GM12878 (cell line): ENCODE measurements at regions not wholly inside any gene's neighbourhood (a gene's known extent, or its start where the extent isn't known, plus 50 kb on each side); places are given as distances from the start of the nearest gene placed in this dataset.

Experiments used
- ATAC-seq: fragments of 200-7000 bp; cut with Tn5 transposase; 3 replicates; pipeline ENCODE4 v1.9.1; 2020; ENCODE audit warnings: mild to moderate bottlenecking, moderate library complexity
- BruUV-seq: library from RNA; stranded (reverse); fragments of 400-500 nt; replicated peaks from 2 replicates; lab custom pipeline; 2021; lab: Mats Ljungman, UMichigan
- CTCF ChIA-PET: fragments of 300-600 bp; sonication (Branson Sonifier 250); formaldehyde crosslinking; extraction: SDS; loops from one replicate; lab custom pipeline; 2021; ENCODE audit warnings: inconsistent platforms; lab: Yijun Ruan, JAX
- POLR2A ChIA-PET: fragments of 350-600 bp; formaldehyde crosslinking; extraction: SDS; loops from one replicate; lab custom pipeline; 2021; ENCODE audit warnings: inconsistent platforms; lab: Charles Lee
- RAD21 ChIA-PET: fragments of 300-600 bp; sonication (Branson Sonifier 250); formaldehyde crosslinking; loops from one replicate; lab custom pipeline; 2023; ENCODE audit warnings: antibody characterized with exemption; ENCODE audit not compliant: unreplicated experiment; lab: Charles Lee
- SMC1A ChIA-PET: fragments of 300-600 bp; sonication (Branson Sonifier 250); formaldehyde crosslinking; loops from one replicate; lab custom pipeline; 2023; ENCODE audit not compliant: unreplicated experiment, uncharacterized antibody; lab: Charles Lee
- DNase-seq: peaks from one replicate; pipeline ENCODE4 v3.0.0-alpha.2; 2011; ENCODE audit warnings: low read depth, low spot score
- FAIRE-seq: peaks from 3 replicates; lab custom pipeline; 2011; peaks lifted over from hg19 to GRCh38; lab: Jason Lieb, UNC
- H2AFZ ChIP-seq: 2 replicates; pipeline ENCODE4 v1.6.0; 2011; ENCODE audit warnings: low read depth, low read length, control low read depth; ENCODE audit not compliant: control insufficient read depth
- H3K27ac ChIP-seq: 2 replicates; pipeline ENCODE4 v1.5.1; 2011; ENCODE audit warnings: control low read depth; ENCODE audit not compliant: control insufficient read depth, insufficient read depth
- H3K27me3 ChIP-seq, 2 experiments: replicated peaks in 1 of 2; 2 replicates each; pipeline versions ENCODE4 v1.6.0 to v1.6.1; 2011; ENCODE audit warnings: low read length in 1 of 2; ENCODE audit not compliant: control insufficient read depth in 2 of 2, insufficient read depth in 2 of 2
- H3K36me3 ChIP-seq, 2 experiments: 2 replicates each; pipeline ENCODE4 v1.5.1; 2011; ENCODE audit warnings: low read length in 1 of 2; ENCODE audit not compliant: control insufficient read depth in 2 of 2, insufficient read depth in 2 of 2
- H3K4me1 ChIP-seq: 2 replicates; pipeline ENCODE4 v1.6.1; 2011; ENCODE audit warnings: mild to moderate bottlenecking, low read length, moderate library complexity, mixed read lengths; ENCODE audit not compliant: control insufficient read depth, insufficient read depth
- H3K4me2 ChIP-seq: 2 replicates; pipeline ENCODE4 v1.6.0; 2011; ENCODE audit warnings: control low read depth; ENCODE audit not compliant: control insufficient read depth, insufficient read depth
- H3K4me3 ChIP-seq: fragments of 200-600 bp; sonication (generic); 2 replicates; pipeline ENCODE4 v1.5.1; 2016
- H3K79me2 ChIP-seq: 2 replicates; pipeline ENCODE4 v1.6.0; 2011; ENCODE audit warnings: low read length; ENCODE audit not compliant: control insufficient read depth, insufficient read depth
- H3K9ac ChIP-seq: 2 replicates; pipeline ENCODE4 v1.8.0; 2011; ENCODE audit warnings: low read length, control low read depth, mixed read lengths; ENCODE audit not compliant: control insufficient read depth, insufficient read depth
- H3K9me3 ChIP-seq: replicated peaks from 3 replicates; pipeline ENCODE4 v1.5.1; 2011; ENCODE audit warnings: mild to moderate bottlenecking, low read length; ENCODE audit not compliant: control insufficient read depth, insufficient read depth
- H4K20me1 ChIP-seq: 2 replicates; pipeline ENCODE4 v1.6.0; 2011; ENCODE audit not compliant: control insufficient read depth, insufficient read depth
- ATF3 ChIP-seq: IDR thresholded peaks from 2 replicates; pipeline ENCODE4 v1.6.1; 2011; ENCODE audit warnings: low read depth, mild to moderate bottlenecking, low read length, moderate library complexity, borderline replicate concordance; ENCODE audit errors: extremely low read depth
- CUX1 ChIP-seq: IDR thresholded peaks from 2 replicates; pipeline ENCODE4 v1.6.1; 2012; ENCODE audit warnings: improper control_type of control experiment, low read depth, low read length; ENCODE audit not compliant: insufficient replicate concordance
- HDAC2 ChIP-seq: fragments of 200-600 bp; sonication (generic); IDR thresholded peaks from 2 replicates; pipeline ENCODE4 v1.6.1; 2017
- IKZF1 ChIP-seq: fragments of 450-650 bp; conservative IDR thresholded peaks from 2 replicates; pipeline ENCODE4 v1.6.1; 2017; ENCODE audit warnings: antibody characterized with exemption, mild to moderate bottlenecking
- MEF2B ChIP-seq: fragments of 450-650 bp; IDR thresholded peaks from 2 replicates; pipeline ENCODE4 v1.6.1; 2018; ENCODE audit warnings: mild to moderate bottlenecking, moderate library complexity; ENCODE audit not compliant: partially characterized antibody, poor library complexity, severe bottlenecking
- NFYA ChIP-seq: IDR thresholded peaks from 2 replicates; pipeline ENCODE4 v1.6.1; 2011; ENCODE audit warnings: low read depth, mild to moderate bottlenecking, low read length, improper control_type of control experiment, borderline replicate concordance
- PRDM15 ChIP-seq: fragments of 450-650 bp; formaldehyde crosslinking; IDR thresholded peaks from 2 replicates; pipeline ENCODE4 v1.4.0; 2020; ENCODE audit warnings: mild to moderate bottlenecking, moderate library complexity
- RAD21 ChIP-seq: IDR thresholded peaks from 2 replicates; pipeline ENCODE4 v1.6.1; 2011; ENCODE audit warnings: mild to moderate bottlenecking, low read depth, low read length, moderate library complexity; ENCODE audit not compliant: insufficient read depth
- SIN3A ChIP-seq: IDR thresholded peaks from 2 replicates; pipeline ENCODE4 v1.6.1; 2012; ENCODE audit warnings: low read depth, low read length, improper control_type of control experiment
- ZBTB4 ChIP-seq: fragments of 450-650 bp; formaldehyde crosslinking; IDR thresholded peaks from 2 replicates; pipeline ENCODE4 v1.4.0; 2022; ENCODE audit warnings: mild to moderate bottlenecking, moderate library complexity
- in situ Hi-C: fragments of 300-500 bp; cut with MboI; formaldehyde crosslinking; loops from 9 replicates; pipeline ENCODE4 v1.14.3; 2018; ENCODE audit warnings: mixed read lengths
- intact Hi-C: fragments of 100-400 bp; cut with micrococcal nuclease; formaldehyde crosslinking; loops from one replicate; pipeline ENCODE4 v1.14.2; 2022; ENCODE audit not compliant: unreplicated experiment

DNA sequence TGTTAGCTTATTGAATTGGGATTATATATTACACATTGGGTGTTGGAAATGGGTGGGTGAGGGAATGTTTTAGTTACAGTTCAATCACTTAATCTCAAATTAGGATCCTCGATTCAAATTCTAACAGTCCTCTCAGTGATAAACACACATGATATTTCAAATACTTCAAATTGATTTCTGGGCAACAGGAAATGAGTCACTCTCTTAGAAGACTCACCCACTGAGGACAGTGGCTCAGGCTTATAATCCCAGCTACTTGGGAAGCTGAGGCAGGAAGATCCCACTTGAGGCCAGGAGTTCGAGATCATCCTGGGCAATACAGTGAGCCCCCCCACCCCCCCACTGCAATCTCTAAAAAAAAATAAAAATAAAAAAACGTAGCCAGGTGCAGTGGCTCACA, 435.3 kb downstream of the KLF12 start (continued):
- no peak for TF ChIP-seq ZBTB4 (CRISPR knock-in tag)

GRCh38 chr13:73697166-73697565, 437.0 kb downstream of the KLF12 start:
- no peak overlapping the region for H2AFZ ChIP-seq
- intact Hi-C loops, result no loop called here
- H3K4me3 ChIP-seq, result no peak overlapping the region
- no peak for DNase-seq
- H3K4me2 ChIP-seq, result no peak overlapping the region
- in situ Hi-C loops, result no loop called here
- no peak overlapping the region for H3K9ac ChIP-seq
- H3K79me2 ChIP-seq, result no peaks in the 10 kb centered on the region
- ChIA-PET SMC1A (no interaction called here), RAD21 (no interaction called here), POLR2A (no interaction called here), CTCF (interaction anchor here (0.7 to 1.0 kb wide), 2 partner anchors 9 to 14 kb away, joined by 3 to 4 read pairs; no protein-coding TSS in a partner anchor)
- no peak overlapping the region for H3K27ac ChIP-seq
- no peaks in the 10 kb centered on the region for H4K20me1 ChIP-seq
- no peak for FAIRE-seq
- 0 out of 2 replicates have a peak, but pooled peaks cover under 1% of the 10 kb centered on the region for H3K4me1 ChIP-seq
- no peaks in the 10 kb centered on the region for H3K9me3 ChIP-seq
- BruUV-seq, result no TSS peak
- ATAC-seq, result no peak
- no peaks in the 10 kb centered on the region for H3K27me3 ChIP-seq
- H3K36me3 ChIP-seq, result no peaks in the 10 kb centered on the region
- no peak for TF ChIP-seq HDAC2
- TF ChIP-seq ATF3, result no peak
- TF ChIP-seq RAD21, result no peak
- TF ChIP-seq SIN3A, result no peak
- no peak for TF ChIP-seq MEF2B
- no peak for TF ChIP-seq PRDM15
- no peak for TF ChIP-seq IKZF1
- TF ChIP-seq CUX1, result no peak
- no peak for TF ChIP-seq NFYA
